ENCODE measurements at regions not wholly inside any gene's neighbourhood (a gene's known extent, or its start where the extent isn't known, plus 50 kb on each side); places are given as distances from the start of the nearest gene placed in this dataset.

DNA sequence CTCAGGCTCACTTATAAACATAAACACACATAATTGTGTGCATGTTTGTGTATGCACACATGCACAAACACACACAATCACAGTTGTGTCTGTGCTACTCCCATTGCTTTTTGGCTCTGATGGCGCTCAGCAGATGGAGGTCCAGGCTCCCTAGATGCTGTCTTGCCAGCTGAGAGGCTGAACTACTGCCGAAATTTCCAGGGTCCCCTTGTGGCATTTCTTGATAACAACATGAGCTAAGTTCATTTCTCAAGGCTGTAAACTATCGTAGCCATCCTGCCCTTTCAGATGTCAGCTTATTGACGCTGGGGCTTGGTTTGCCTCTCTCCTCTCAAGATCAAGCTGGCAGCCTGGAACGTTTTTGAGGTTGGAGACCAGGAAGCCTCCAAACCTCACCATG, 80.1 kb upstream of the ADRA1D start:
- Histone ChIP-seq H3K9me3 (replicated peaks; ENCODE audit: control insufficient read depth, insufficient read depth, low read length) (no peaks in the 10 kb centered on the region), H3K79me2 (ENCODE audit: control insufficient read depth, insufficient read depth, low read length) (no peaks in the 10 kb centered on the region), H3K27me3 (ENCODE audit: control insufficient read depth in 2 of 2, insufficient read depth in 2 of 2, low read length in 2 of 2) (peaks cover 0 to 4% of the 10 kb centered on the region in 2 experiments), H3K36me3 (ENCODE audit: control insufficient read depth in 2 of 2, extremely low read depth in 1 of 2, insufficient read depth in 2 of 2, low read length in 2 of 2) (no peaks in the 10 kb centered on the region), H3K9ac (replicated peaks; ENCODE audit: extremely low read depth, insufficient read depth, low read length) (no peak overlapping the region), H3K4me2 (ENCODE audit: insufficient read depth, low read length) (no peak overlapping the region), H3K4me1 (ENCODE audit: control insufficient read depth, extremely low read depth, insufficient read depth, low read length) (no peaks in the 10 kb centered on the region), H3K9me1 (replicated peaks; ENCODE audit: control insufficient read depth, extremely low read depth, insufficient read depth, low read length) (no peaks in the 10 kb centered on the region), H2AFZ (ENCODE audit: low read depth, low read length) (no peak overlapping the region), H4K20me1 (replicated peaks; ENCODE audit: control insufficient read depth, extremely low read depth, insufficient read depth, low read length) (no peaks in the 10 kb centered on the region), H3K27ac (ENCODE audit: insufficient read depth, low read depth, low read length) (no peak overlapping the region), H3K4me3 (replicated peaks in 1 of 3; ENCODE audit: insufficient read depth in 1 of 3, low read depth in 1 of 3, low read length in 3 of 3) (no peak overlapping the region)
- no peak for TF ChIP-seq JUN (IDR thresholded peaks at IDR 0.05; ENCODE audit: borderline replicate concordance, insufficient read depth, insufficient read length, low read depth)
- no peak for TF ChIP-seq POLR2AphosphoS5 (IDR thresholded peaks at IDR 0.05; ENCODE audit: insufficient read depth, low read depth, low read length)
- TF ChIP-seq MAX (IDR thresholded peaks at IDR 0.05; ENCODE audit: insufficient read depth, insufficient read length) = no peak
- TF ChIP-seq, protein P1, sequence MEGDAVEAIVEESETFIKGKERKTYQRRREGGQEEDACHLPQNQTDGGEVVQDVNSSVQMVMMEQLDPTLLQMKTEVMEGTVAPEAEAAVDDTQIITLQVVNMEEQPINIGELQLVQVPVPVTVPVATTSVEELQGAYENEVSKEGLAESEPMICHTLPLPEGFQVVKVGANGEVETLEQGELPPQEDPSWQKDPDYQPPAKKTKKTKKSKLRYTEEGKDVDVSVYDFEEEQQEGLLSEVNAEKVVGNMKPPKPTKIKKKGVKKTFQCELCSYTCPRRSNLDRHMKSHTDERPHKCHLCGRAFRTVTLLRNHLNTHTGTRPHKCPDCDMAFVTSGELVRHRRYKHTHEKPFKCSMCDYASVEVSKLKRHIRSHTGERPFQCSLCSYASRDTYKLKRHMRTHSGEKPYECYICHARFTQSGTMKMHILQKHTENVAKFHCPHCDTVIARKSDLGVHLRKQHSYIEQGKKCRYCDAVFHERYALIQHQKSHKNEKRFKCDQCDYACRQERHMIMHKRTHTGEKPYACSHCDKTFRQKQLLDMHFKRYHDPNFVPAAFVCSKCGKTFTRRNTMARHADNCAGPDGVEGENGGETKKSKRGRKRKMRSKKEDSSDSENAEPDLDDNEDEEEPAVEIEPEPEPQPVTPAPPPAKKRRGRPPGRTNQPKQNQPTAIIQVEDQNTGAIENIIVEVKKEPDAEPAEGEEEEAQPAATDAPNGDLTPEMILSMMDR (IDR thresholded peaks at IDR 0.05; ENCODE audit: extremely low read depth in 1 of 2, insufficient read depth in 1 of 2, low read depth in 1 of 2, low read length in 2 of 2) = no peak
- TF ChIP-seq MYC (IDR thresholded peaks at IDR 0.05; ENCODE audit: low read depth, low read length) = no peak
- TF ChIP-seq FOS (IDR thresholded peaks at IDR 0.05; ENCODE audit: borderline replicate concordance, insufficient read depth, low read length) = no peak
- TF ChIP-seq POLR2A (IDR thresholded peaks at IDR 0.05; ENCODE audit: low read depth, low read length) = no peak
- no peak for TF ChIP-seq GATA2 (IDR thresholded peaks at IDR 0.05; ENCODE audit: insufficient read depth, insufficient read length, low read depth, low read length)
- TF ChIP-seq EZH2 (IDR thresholded peaks at IDR 0.05; ENCODE audit: borderline replicate concordance, low read depth, low read length, severe bottlenecking) = no peak
- no peak for DNase-seq (ENCODE audit: low read depth, low spot score)
- POLR2A ChIA-PET = no interaction called here
- CTCF ChIA-PET = interaction anchor here (0.8 to 1.0 kb wide), 2 partner anchors 10 to 190 kb away, joined by 3 read pairs; no protein-coding TSS in a partner anchor
- dilution Hi-C loops (cut with MboI; ENCODE audit: extremely low pct_ligation_motif_present, low sequenced_read_pairs) (no loop called here), intact Hi-C loops (cut with micrococcal nuclease) (no loop called here)
- FAIRE-seq = no peak
- BruUV-seq (replicated peaks) = no TSS peak
